SK-N-MC (cell line): ENCODE measurements at regions not wholly inside any gene's neighbourhood (a gene's known extent, or its start where the extent isn't known, plus 50 kb on each side); places are given as distances from the start of the nearest gene placed in this dataset.

Experiments used
- EZH2 ChIP-seq: fragments of 200-600 bp; sonication (generic); IDR thresholded peaks from one replicate; pipeline ENCODE4 v1.6.1; 2017; ENCODE audit warnings: antibody characterized with exemption
- POLR2AphosphoS5 ChIP-seq: IDR thresholded peaks from 2 replicates; pipeline ENCODE4 v1.6.1; 2012; ENCODE audit warnings: mild to moderate bottlenecking, low read depth, low read length, borderline replicate concordance

GRCh38 chr3:130823241-130823884 lies 70.5 kb upstream of the ATP2C1 start:
- TF ChIP-seq POLR2AphosphoS5: no peak
- no peak for TF ChIP-seq EZH2
